GM12878 (cell line): ENCODE measurements at regions not wholly inside any gene's neighbourhood (a gene's known extent, or its start where the extent isn't known, plus 50 kb on each side); places are given as distances from the start of the nearest gene placed in this dataset.

ENCODE experiments used
- ATAC-seq: fragments of 200-7000 bp; cut with Tn5 transposase; 3 replicates; pipeline ENCODE4 v1.9.1; 2020; ENCODE audit warnings: mild to moderate bottlenecking, moderate library complexity
- BruUV-seq: library from RNA; stranded (reverse); fragments of 400-500 nt; replicated peaks from 2 replicates; lab custom pipeline; 2021; lab: Mats Ljungman, UMichigan
- CTCF ChIA-PET: fragments of 300-600 bp; sonication (Branson Sonifier 250); formaldehyde crosslinking; extraction: SDS; loops from one replicate; lab custom pipeline; 2021; ENCODE audit warnings: inconsistent platforms; lab: Yijun Ruan, JAX
- POLR2A ChIA-PET: fragments of 350-600 bp; formaldehyde crosslinking; extraction: SDS; loops from one replicate; lab custom pipeline; 2021; ENCODE audit warnings: inconsistent platforms; lab: Charles Lee
- RAD21 ChIA-PET: fragments of 300-600 bp; sonication (Branson Sonifier 250); formaldehyde crosslinking; loops from one replicate; lab custom pipeline; 2023; ENCODE audit warnings: antibody characterized with exemption; ENCODE audit not compliant: unreplicated experiment; lab: Charles Lee
- SMC1A ChIA-PET: fragments of 300-600 bp; sonication (Branson Sonifier 250); formaldehyde crosslinking; loops from one replicate; lab custom pipeline; 2023; ENCODE audit not compliant: unreplicated experiment, uncharacterized antibody; lab: Charles Lee
- DNase-seq: peaks from one replicate; pipeline ENCODE4 v3.0.0-alpha.2; 2011; ENCODE audit warnings: low read depth, low spot score
- FAIRE-seq: peaks from 3 replicates; lab custom pipeline; 2011; peaks lifted over from hg19 to GRCh38; lab: Jason Lieb, UNC
- H2AFZ ChIP-seq: 2 replicates; pipeline ENCODE4 v1.6.0; 2011; ENCODE audit warnings: low read depth, low read length, control low read depth; ENCODE audit not compliant: control insufficient read depth
- H3K27ac ChIP-seq: 2 replicates; pipeline ENCODE4 v1.5.1; 2011; ENCODE audit warnings: control low read depth; ENCODE audit not compliant: control insufficient read depth, insufficient read depth
- H3K27me3 ChIP-seq, 2 experiments: replicated peaks in 1 of 2; 2 replicates each; pipeline versions ENCODE4 v1.6.0 to v1.6.1; 2011; ENCODE audit warnings: low read length in 1 of 2; ENCODE audit not compliant: control insufficient read depth in 2 of 2, insufficient read depth in 2 of 2
- H3K36me3 ChIP-seq, 2 experiments: 2 replicates each; pipeline ENCODE4 v1.5.1; 2011; ENCODE audit warnings: low read length in 1 of 2; ENCODE audit not compliant: control insufficient read depth in 2 of 2, insufficient read depth in 2 of 2
- H3K4me1 ChIP-seq: 2 replicates; pipeline ENCODE4 v1.6.1; 2011; ENCODE audit warnings: mild to moderate bottlenecking, low read length, moderate library complexity, mixed read lengths; ENCODE audit not compliant: control insufficient read depth, insufficient read depth
- H3K4me2 ChIP-seq: 2 replicates; pipeline ENCODE4 v1.6.0; 2011; ENCODE audit warnings: control low read depth; ENCODE audit not compliant: control insufficient read depth, insufficient read depth
- H3K4me3 ChIP-seq: fragments of 200-600 bp; sonication (generic); 2 replicates; pipeline ENCODE4 v1.5.1; 2016
- H3K79me2 ChIP-seq: 2 replicates; pipeline ENCODE4 v1.6.0; 2011; ENCODE audit warnings: low read length; ENCODE audit not compliant: control insufficient read depth, insufficient read depth
- H3K9ac ChIP-seq: 2 replicates; pipeline ENCODE4 v1.8.0; 2011; ENCODE audit warnings: low read length, control low read depth, mixed read lengths; ENCODE audit not compliant: control insufficient read depth, insufficient read depth
- H3K9me3 ChIP-seq: replicated peaks from 3 replicates; pipeline ENCODE4 v1.5.1; 2011; ENCODE audit warnings: mild to moderate bottlenecking, low read length; ENCODE audit not compliant: control insufficient read depth, insufficient read depth
- H4K20me1 ChIP-seq: 2 replicates; pipeline ENCODE4 v1.6.0; 2011; ENCODE audit not compliant: control insufficient read depth, insufficient read depth
- ATF2 ChIP-seq: IDR thresholded peaks from 2 replicates; pipeline ENCODE4 v1.6.1; 2012; ENCODE audit warnings: low read length, inconsistent platforms
- BCL11A ChIP-seq: IDR thresholded peaks from 2 replicates; pipeline ENCODE4 v1.6.1; 2011; ENCODE audit warnings: low read depth, low read length
- BCL3 ChIP-seq: IDR thresholded peaks from 2 replicates; pipeline ENCODE4 v1.6.1; 2011; ENCODE audit warnings: borderline replicate concordance, low read depth, mild to moderate bottlenecking, moderate library complexity, low read length; ENCODE audit not compliant: insufficient read depth, poor library complexity, severe bottlenecking
- BCLAF1 ChIP-seq: fragments of 450-650 bp; IDR thresholded peaks from 2 replicates; pipeline ENCODE4 v1.6.1; 2017; ENCODE audit warnings: antibody characterized with exemption, mild to moderate bottlenecking, moderate library complexity
- CEBPB ChIP-seq, 2 experiments: fragments of 150-350 bp in 1 of 2; IDR thresholded peaks; 2 replicates each; pipeline ENCODE4 v1.6.1; 2012 to 2014; ENCODE audit warnings: low read depth in 2 of 2, low read length in 2 of 2, borderline replicate concordance in 1 of 2, inconsistent platforms in 1 of 2
- CREM ChIP-seq: IDR thresholded peaks from 2 replicates; pipeline ENCODE4 v1.6.1; 2014; ENCODE audit warnings: antibody characterized with exemption, low read depth
- LARP7 ChIP-seq: fragments of 450-650 bp; IDR thresholded peaks from 2 replicates; pipeline ENCODE4 v1.6.1; 2017; ENCODE audit warnings: mild to moderate bottlenecking
- NFYA ChIP-seq: IDR thresholded peaks from 2 replicates; pipeline ENCODE4 v1.6.1; 2011; ENCODE audit warnings: low read depth, mild to moderate bottlenecking, low read length, improper control_type of control experiment, borderline replicate concordance
- NR2C1 ChIP-seq: fragments of 450-650 bp; IDR thresholded peaks from 2 replicates; pipeline ENCODE4 v1.6.1; 2017; ENCODE audit warnings: antibody characterized with exemption, mild to moderate bottlenecking, moderate library complexity
- PML ChIP-seq: IDR thresholded peaks from 2 replicates; pipeline ENCODE4 v1.6.1; 2012; ENCODE audit warnings: low read length, inconsistent platforms
- POLR2AphosphoS5 ChIP-seq: IDR thresholded peaks from 2 replicates; pipeline ENCODE4 v1.6.1; 2011; ENCODE audit warnings: mild to moderate bottlenecking, low read length, inconsistent platforms
- POU2F2 ChIP-seq: IDR thresholded peaks from 3 replicates; pipeline ENCODE4 v1.6.1; 2011; ENCODE audit warnings: low read depth, mild to moderate bottlenecking, low read length, borderline replicate concordance
- RFX5 ChIP-seq: IDR thresholded peaks from 2 replicates; pipeline ENCODE4 v1.6.1; 2011; ENCODE audit warnings: low read depth, low read length, improper control_type of control experiment
- RUNX3 ChIP-seq: IDR thresholded peaks from 2 replicates; pipeline ENCODE4 v1.6.1; 2012; ENCODE audit warnings: low read length, inconsistent platforms
- SMAD1 ChIP-seq: fragments of 450-650 bp; IDR thresholded peaks from 2 replicates; pipeline ENCODE4 v1.6.1; 2018; ENCODE audit warnings: mild to moderate bottlenecking, low read depth; ENCODE audit not compliant: partially characterized antibody
- SMC3 ChIP-seq: IDR thresholded peaks from 2 replicates; pipeline ENCODE4 v1.6.1; 2011; ENCODE audit warnings: low read length, improper control_type of control experiment, borderline replicate concordance
- SP1 ChIP-seq: IDR thresholded peaks from one replicate; pipeline ENCODE4 v1.6.1; 2011; ENCODE audit warnings: low read depth, low read length
- ZNF384 ChIP-seq: IDR thresholded peaks from 2 replicates; pipeline ENCODE4 v1.6.1; 2012; ENCODE audit warnings: low read depth, mild to moderate bottlenecking, low read length, improper control_type of control experiment, borderline replicate concordance
- WGBS: methylation state at CpG from one replicate; pipeline ENCODE4 v1.1.6; 2016; ENCODE audit warnings: low lambda C conversion rate; ENCODE audit not compliant: insufficient replicate concordance, insufficient coverage; ENCODE audit errors: missing lambda C conversion rate; 5-methylcytosine and 5-hydroxymethylcytosine counted together
- in situ Hi-C: fragments of 300-500 bp; cut with MboI; formaldehyde crosslinking; loops from 9 replicates; pipeline ENCODE4 v1.14.3; 2018; ENCODE audit warnings: mixed read lengths
- intact Hi-C: fragments of 100-400 bp; cut with micrococcal nuclease; formaldehyde crosslinking; loops from one replicate; pipeline ENCODE4 v1.14.2; 2022; ENCODE audit not compliant: unreplicated experiment

GRCh38 chr15:62824111-62825015 is 218.2 kb upstream of the TPM1 start (continued):
- TF ChIP-seq ATF2 (no peak), BCLAF1 (no peak), BCL11A (no peak)
- TF ChIP-seq, all 136 proteins: peak for 0

GRCh38 chr15:62825191-62825590 is 217.4 kb upstream of the TPM1 start:
- intact Hi-C loops = no loop called here
- ATAC-seq = no peak
- no peaks in the 10 kb centered on the region for H3K4me1 ChIP-seq
- in situ Hi-C loops = no loop called here
- SMC1A ChIA-PET = no interaction called here
- no peaks in the 10 kb centered on the region for H3K36me3 ChIP-seq
- H4K20me1 ChIP-seq = no peaks in the 10 kb centered on the region
- 31% methylated on average over 4 of the region's 4 CpGs for WGBS
- no peak for DNase-seq
- FAIRE-seq = no peak
- RAD21 ChIA-PET = no interaction called here
- no peaks in the 10 kb centered on the region for H3K9me3 ChIP-seq
- no peak overlapping the region for H3K4me3 ChIP-seq
- H3K27ac ChIP-seq = no peak overlapping the region
- H3K9ac ChIP-seq = no peak overlapping the region
- no peak overlapping the region for H2AFZ ChIP-seq
- POLR2A ChIA-PET = no interaction called here
- no peaks in the 10 kb centered on the region for H3K79me2 ChIP-seq
- no peaks in the 10 kb centered on the region for H3K27me3 ChIP-seq
- CTCF ChIA-PET = interaction anchor here (0.6 kb wide), 1 partner anchor 239 kb away, joined by 4 read pairs; no protein-coding TSS in a partner anchor
- H3K4me2 ChIP-seq = no peak overlapping the region
- no TSS peak for BruUV-seq
- TF ChIP-seq SMAD1 = no peak
- TF ChIP-seq SMC3 = no peak
- no peak for TF ChIP-seq RFX5
- no peak for TF ChIP-seq LARP7
- no peak for TF ChIP-seq NFYA
- TF ChIP-seq RUNX3 = no peak
- TF ChIP-seq POLR2AphosphoS5 = no peak
- TF ChIP-seq CEBPB (IDR thresholded peaks at IDR 0.05; ENCODE audit: borderline replicate concordance in 1 of 2, low read depth in 2 of 2, low read length in 2 of 2) = no peak
- TF ChIP-seq PML = no peak
- TF ChIP-seq ZNF384 = no peak
- no peak for TF ChIP-seq SP1
- no peak for TF ChIP-seq NR2C1
- no peak for TF ChIP-seq BCL3
- no peak for TF ChIP-seq CREM
- TF ChIP-seq POU2F2 = no peak
